AG10803 (cell line): ENCODE measurements at regions not wholly inside any gene's neighbourhood (a gene's known extent, or its start where the extent isn't known, plus 50 kb on each side); places are given as distances from the start of the nearest gene placed in this dataset.

Experiments
- DNase-seq: peaks from one replicate; pipeline ENCODE4 v3.0.0; 2010; ENCODE audit warnings: low read depth
- H3K4me3 ChIP-seq: 2 replicates; pipeline ENCODE4 v1.5.1; 2011; ENCODE audit warnings: mild to moderate bottlenecking, low read length, control low read depth
- CTCF ChIP-seq: conservative IDR thresholded peaks from 2 replicates; pipeline ENCODE4 v1.5.1; 2011; ENCODE audit warnings: mild to moderate bottlenecking, low read length, control low read depth, inconsistent platforms

- no peak overlapping the region for H3K4me3 ChIP-seq
- no peak for DNase-seq
- no peak for TF ChIP-seq CTCF
These were observed 269.3 kb upstream of the ONECUT1 start for GRCh38 chr15:53059273-53060043.

GRCh38 chr15:53046153-53046790 is 256.1 kb upstream of the ONECUT1 start:
- H3K4me3 ChIP-seq, result no peak overlapping the region
- no peak for TF ChIP-seq CTCF
- DNase-seq, result no peak

GRCh38 chr15:53038655-53038941 is 248.5 kb upstream of the ONECUT1 start:
- no peak for TF ChIP-seq CTCF
- DNase-seq, result no peak
- no peak overlapping the region for H3K4me3 ChIP-seq

- TF ChIP-seq CTCF, result no peak
- H3K4me3 ChIP-seq, result no peak overlapping the region
- DNase-seq, result no peak
These were observed 247.9 kb upstream of the ONECUT1 start for GRCh38 chr15:53037904-53038654.

GRCh38 chr15:53036641-53037040 is 246.5 kb upstream of the ONECUT1 start:
- TF ChIP-seq CTCF, result no peak
- DNase-seq, result no peak
- no peak overlapping the region for H3K4me3 ChIP-seq

- no peak for TF ChIP-seq CTCF
- no peak for DNase-seq
- H3K4me3 ChIP-seq, result no peak overlapping the region
These were observed 244.7 kb upstream of the ONECUT1 start for GRCh38 chr15:53034767-53035245.
